Ishikawa (cell line): ENCODE measurements at regions not wholly inside any gene's neighbourhood (a gene's known extent, or its start where the extent isn't known, plus 50 kb on each side); places are given as distances from the start of the nearest gene placed in this dataset.

Experiments
- CREB1 ChIP-seq: IDR thresholded peaks from 2 replicates; pipeline ENCODE4 v1.6.1; 2012; ENCODE audit warnings: low read depth
- EP300 ChIP-seq: IDR thresholded peaks from 2 replicates; pipeline ENCODE4 v1.6.1; 2012; ENCODE audit warnings: borderline replicate concordance
- NFIC ChIP-seq: IDR thresholded peaks from 2 replicates; pipeline ENCODE4 v1.6.1; 2012
- TEAD4 ChIP-seq: IDR thresholded peaks from 2 replicates; pipeline ENCODE4 v1.6.1; 2012

DNA sequence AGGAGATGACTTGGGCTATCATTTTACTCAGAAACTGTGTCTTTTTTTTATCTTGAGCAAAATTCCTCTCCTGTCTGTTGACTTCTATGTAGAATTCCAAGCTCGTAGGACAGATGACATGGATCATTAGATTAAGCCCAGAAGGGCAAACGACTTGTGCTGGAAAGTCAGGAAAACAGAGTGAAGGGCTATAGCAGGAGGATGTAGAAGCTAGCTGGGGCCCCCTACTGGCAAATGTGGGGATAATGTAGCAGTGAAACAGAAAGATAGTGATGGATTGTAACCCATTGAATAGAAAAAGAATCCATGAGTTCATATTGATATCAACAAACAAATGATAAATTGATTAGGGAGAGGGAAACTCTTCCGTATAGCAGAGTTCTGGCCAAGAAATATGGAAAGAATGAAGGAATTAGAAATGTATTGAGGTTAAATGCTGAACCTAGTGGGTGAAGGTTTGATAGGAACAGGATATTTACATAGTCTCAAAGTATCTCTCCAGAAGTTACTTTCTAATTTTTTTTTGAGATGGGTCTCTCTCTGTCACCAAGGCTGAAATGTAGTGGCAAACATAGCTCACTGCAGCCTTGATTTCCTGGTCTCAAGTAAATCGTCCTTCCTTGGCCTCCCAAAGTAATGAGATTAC lies 103.6 kb downstream of the LYZL1 start:
- TF ChIP-seq CREB1, result no peak
- TF ChIP-seq NFIC, result no peak
- TF ChIP-seq EP300, result no peak
- no peak for TF ChIP-seq TEAD4
